HUES6 (cell line): ENCODE measurements at regions not wholly inside any gene's neighbourhood (a gene's known extent, or its start where the extent isn't known, plus 50 kb on each side); places are given as distances from the start of the nearest gene placed in this dataset.
"Not testable (repeated sequence)": the region's sequence is repeated elsewhere in the genome, so short reads cannot be mapped to it uniquely, and the experiment has no call there.

Experiments
- H3K27ac ChIP-seq: 2 replicates; pipeline ENCODE4 v1.7.0; 2013; ENCODE audit warnings: low read depth, mild to moderate bottlenecking, low read length, inconsistent platforms
- H3K27me3 ChIP-seq: 2 replicates; pipeline ENCODE4 v1.6.1; 2013; ENCODE audit warnings: low read length; ENCODE audit not compliant: control insufficient read depth, insufficient read depth
- H3K36me3 ChIP-seq: 2 replicates; pipeline ENCODE4 v1.6.1; 2013; ENCODE audit warnings: low read length; ENCODE audit not compliant: control insufficient read depth, insufficient read depth
- H3K4me1 ChIP-seq: 2 replicates; pipeline ENCODE4 v1.6.1; 2013; ENCODE audit warnings: low read length; ENCODE audit not compliant: control insufficient read depth, insufficient read depth
- H3K4me3 ChIP-seq: 2 replicates; pipeline ENCODE4 v1.5.1; 2013; ENCODE audit warnings: low read depth, low read length
- H3K9ac ChIP-seq: one replicate; pipeline ENCODE4 v1.6.1; 2013; ENCODE audit warnings: mild to moderate bottlenecking, low read length
- H3K9me3 ChIP-seq: 2 replicates; pipeline ENCODE4 v1.6.1; 2013; ENCODE audit warnings: low read depth, low read length; ENCODE audit not compliant: control insufficient read depth, insufficient read depth

DNA sequence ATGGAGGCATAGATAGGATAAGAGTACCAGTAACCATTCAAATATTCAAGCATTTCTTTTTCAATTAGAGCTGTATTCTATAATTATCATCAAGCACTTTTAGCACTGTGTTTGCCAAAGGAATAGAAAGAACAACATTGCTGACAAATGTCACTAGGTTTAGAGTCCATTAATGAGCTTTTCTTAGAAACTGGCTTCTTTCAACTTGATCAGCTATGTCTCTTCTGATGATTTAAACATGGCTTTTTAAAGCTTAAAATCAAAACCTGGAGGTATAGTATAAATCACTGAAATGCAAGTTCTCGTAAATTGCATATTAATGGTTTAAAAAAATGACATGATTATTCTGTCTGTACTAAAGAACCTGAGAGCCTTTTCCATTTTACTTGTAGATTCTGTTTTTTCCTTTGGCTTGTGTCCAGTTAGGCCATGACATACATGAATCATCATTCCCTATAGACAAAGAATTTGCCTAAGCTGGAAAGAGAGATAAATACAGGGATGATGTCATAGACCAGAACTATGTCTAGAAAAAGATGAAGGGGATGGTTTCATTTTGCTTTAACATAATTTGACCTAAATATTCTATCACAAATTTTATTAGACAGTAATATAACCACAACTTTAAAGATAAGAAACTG lies 340.1 kb upstream of the CTSO start:
- Histone ChIP-seq H3K4me1 (0 out of 2 replicates have a peak, but pooled peaks cover 4% of the 10 kb centered on the region), H3K4me3 (no peak overlapping the region), H3K36me3 (no peaks in the 10 kb centered on the region), H3K9ac (no peak overlapping the region), H3K27me3 (no peaks in the 10 kb centered on the region), H3K9me3 (no peaks in the 10 kb centered on the region), H3K27ac (peak overlapping the region; percentile 27; the same call in 1 of the 2 replicates)

DNA sequence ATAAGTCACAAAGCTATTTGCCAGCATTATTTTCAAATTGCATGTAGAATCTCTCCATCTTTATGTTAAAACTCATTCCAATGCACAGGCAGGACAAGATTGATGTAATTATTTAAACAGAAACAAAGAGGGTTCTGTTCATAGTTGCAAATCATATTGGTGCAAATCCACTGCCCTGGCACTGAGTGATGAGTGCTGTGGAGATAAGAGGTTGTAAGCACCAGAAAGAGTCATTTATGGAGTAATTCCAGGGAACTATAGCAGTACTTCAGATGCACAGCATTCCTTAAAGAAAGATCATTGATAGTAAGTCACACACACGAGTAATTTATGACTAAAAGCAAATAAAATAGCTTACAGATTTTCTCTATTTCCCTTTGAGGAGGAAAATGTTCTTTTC lies 337.7 kb upstream of the CTSO start:
- Histone ChIP-seq H3K27me3 (no peaks in the 10 kb centered on the region), H3K9ac (no peak overlapping the region), H3K27ac (no peak overlapping the region), H3K9me3 (no peaks in the 10 kb centered on the region), H3K36me3 (no peaks in the 10 kb centered on the region), H3K4me1 (no peaks in the 10 kb centered on the region), H3K4me3 (no peak overlapping the region)

DNA sequence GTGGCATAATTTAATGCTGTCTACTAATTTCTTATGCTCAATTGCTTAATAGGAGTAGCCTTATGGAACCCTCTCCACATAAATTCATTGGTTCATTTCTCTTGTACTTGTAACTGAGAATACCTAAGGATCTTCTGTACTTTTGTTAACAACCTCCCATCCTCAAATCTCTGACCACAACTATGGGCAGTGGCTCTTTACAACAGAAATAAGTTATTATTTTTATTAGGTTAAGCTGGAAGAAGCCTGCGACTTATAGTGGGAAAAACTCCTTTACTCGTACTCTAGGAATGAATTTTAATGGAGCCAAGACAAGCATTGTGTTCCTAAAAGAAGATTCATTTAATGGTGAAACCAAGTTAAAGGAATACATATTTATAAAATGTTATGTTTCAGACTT lies 337.1 kb upstream of the CTSO start:
- Histone ChIP-seq H3K4me3 (no peak overlapping the region; the same call in 1 of the 2 replicates), H3K9me3 (no peaks in the 10 kb centered on the region), H3K4me1 (no peaks in the 10 kb centered on the region), H3K36me3 (no peaks in the 10 kb centered on the region), H3K27me3 (no peaks in the 10 kb centered on the region), H3K27ac (no peak overlapping the region), H3K9ac (no peak overlapping the region)

DNA sequence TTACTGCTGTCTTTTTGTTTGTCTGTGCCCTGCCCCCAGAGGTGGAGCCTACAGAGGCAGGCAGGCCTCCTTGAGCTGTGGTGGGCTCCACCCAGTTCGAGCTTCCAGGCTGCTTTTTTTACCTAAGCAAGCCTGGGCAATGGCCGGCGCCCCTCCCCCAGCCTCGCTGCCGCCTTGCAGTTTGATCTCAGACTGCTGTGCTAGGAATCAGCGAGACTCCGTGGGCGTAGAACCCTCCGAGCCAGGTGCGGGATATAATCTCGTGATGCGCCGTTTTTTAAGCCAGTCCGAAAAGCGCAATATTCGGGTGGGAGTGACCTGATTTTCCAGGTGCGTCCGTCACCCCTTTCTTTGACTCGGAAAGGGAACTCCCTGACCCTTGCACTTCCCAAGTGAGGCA lies 336.4 kb upstream of the CTSO start:
- H3K27ac ChIP-seq, H3K4me3 ChIP-seq, H3K4me1 ChIP-seq, H3K9ac ChIP-seq, H3K9me3 ChIP-seq, H3K36me3 ChIP-seq, H3K27me3 ChIP-seq: not testable (repeated sequence)

DNA sequence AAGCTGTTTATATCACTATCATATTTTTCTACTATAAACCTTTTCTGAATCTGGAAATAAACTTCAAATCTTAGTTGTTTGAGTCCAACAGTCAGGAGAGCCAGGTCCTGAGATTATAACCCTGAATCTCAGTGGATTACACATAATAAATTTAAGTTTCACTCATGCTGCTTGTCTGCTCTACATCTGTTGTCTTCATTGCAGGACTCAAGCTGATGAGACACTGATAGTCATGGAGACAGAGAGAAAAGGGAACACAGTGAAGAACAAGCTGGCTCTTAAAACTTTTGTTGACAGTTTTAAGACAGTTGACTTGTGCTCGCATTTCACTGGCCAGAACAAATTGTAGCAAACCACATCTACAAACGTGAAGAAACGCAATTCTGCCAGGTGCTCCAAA lies 327.0 kb upstream of the CTSO start:
- no peaks in the 10 kb centered on the region for H3K4me1 ChIP-seq
- H3K9ac ChIP-seq, result no peak overlapping the region
- no peaks in the 10 kb centered on the region for H3K36me3 ChIP-seq
- no peaks in the 10 kb centered on the region for H3K27me3 ChIP-seq
- H3K27ac ChIP-seq, result no peak overlapping the region
- no peaks in the 10 kb centered on the region for H3K9me3 ChIP-seq
- H3K4me3 ChIP-seq, result no peak overlapping the region

DNA sequence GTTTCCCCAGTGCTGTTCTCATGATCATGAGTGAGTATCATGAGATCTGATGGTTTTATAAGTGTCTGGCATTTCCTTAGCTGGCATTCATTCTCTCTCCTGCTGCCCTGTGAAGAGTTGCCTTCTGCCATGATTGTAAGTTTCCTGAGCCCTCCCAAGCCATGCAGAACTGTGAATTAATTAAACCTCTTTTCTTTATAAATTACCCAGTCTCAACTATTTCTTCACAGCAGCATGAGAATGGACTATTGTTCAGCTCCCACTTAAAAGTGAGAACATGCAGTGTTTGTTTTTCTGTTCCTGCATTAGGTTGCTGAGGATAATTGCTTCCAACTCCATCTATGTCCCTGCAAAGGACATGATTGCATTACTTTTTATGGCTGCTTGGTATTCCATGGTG lies 311.7 kb upstream of the CTSO start:
- Histone ChIP-seq H3K27me3 (no peaks in the 10 kb centered on the region), H3K9me3 (no peaks in the 10 kb centered on the region), H3K36me3 (no peaks in the 10 kb centered on the region), H3K4me1 (no peaks in the 10 kb centered on the region), H3K27ac (no peak overlapping the region), H3K4me3 (no peak overlapping the region), H3K9ac (no peak overlapping the region)

DNA sequence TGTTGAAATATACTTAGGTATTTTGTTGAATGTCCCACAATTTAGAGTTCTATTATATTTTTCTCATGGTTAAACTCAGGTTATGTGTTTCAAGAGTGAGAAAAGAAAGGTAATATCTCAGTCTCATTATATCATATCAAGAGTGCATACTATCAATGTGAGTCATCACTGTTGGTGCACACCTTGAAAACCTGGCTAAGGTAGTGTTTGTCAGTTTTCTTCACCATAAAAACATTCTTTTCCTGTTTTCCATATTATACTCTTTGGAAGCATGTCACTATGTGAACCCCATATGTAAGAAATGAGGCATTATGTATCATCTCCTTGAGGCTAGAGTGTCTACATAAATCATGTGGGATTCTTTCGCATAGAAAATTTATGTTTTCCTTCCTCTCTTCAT lies 307.6 kb upstream of the CTSO start:
- Histone ChIP-seq H3K4me3 (no peak overlapping the region), H3K27ac (no peak overlapping the region), H3K9ac (no peak overlapping the region)

DNA sequence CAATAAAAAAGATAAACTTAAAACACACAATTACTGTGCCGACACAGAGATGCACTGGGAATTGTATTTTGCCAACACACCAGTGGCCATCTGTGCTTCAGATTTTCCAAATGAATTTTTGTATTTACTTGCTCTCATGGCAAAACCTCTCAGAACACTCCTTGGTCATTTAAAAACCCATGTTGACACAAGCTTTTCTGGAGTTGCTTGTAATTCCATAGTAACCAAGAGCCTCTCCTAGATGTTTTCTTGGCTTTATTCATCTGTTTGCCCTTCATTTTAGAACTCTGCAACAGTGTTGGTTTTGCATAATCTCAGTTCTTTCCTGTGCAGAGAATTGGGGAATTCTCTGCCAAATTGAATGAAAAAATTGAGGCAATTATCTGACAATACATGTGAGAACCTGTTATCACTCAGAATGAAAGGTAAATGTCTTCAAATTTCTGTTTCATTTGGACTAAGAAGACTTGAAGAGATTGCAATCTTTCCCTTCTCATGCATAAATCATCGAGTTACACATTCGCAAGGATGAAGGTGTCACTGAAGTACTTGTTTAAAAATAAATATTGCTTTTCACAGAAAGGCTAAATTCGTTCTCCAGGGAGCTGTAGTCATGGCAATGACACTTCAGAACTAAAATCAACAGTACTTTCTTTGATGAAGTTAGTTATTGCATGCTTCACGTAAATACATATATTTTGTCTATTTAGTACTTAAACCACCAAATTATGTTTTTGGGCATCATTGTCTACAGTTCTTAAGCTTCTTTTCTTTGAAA lies 301.8 kb upstream of the CTSO start:
- Histone ChIP-seq H3K27ac (no peak overlapping the region), H3K9me3 (no peaks in the 10 kb centered on the region), H3K4me1 (no peaks in the 10 kb centered on the region), H3K9ac (no peak overlapping the region), H3K27me3 (no peaks in the 10 kb centered on the region), H3K36me3 (no peaks in the 10 kb centered on the region), H3K4me3 (no peak overlapping the region)

More for the DNA sequence above, 307.6 kb upstream of the CTSO start:
- no peaks in the 10 kb centered on the region for H3K4me1 ChIP-seq
- H3K36me3 ChIP-seq, result no peaks in the 10 kb centered on the region
- no peaks in the 10 kb centered on the region for H3K27me3 ChIP-seq
- H3K9me3 ChIP-seq, result no peaks in the 10 kb centered on the region

DNA sequence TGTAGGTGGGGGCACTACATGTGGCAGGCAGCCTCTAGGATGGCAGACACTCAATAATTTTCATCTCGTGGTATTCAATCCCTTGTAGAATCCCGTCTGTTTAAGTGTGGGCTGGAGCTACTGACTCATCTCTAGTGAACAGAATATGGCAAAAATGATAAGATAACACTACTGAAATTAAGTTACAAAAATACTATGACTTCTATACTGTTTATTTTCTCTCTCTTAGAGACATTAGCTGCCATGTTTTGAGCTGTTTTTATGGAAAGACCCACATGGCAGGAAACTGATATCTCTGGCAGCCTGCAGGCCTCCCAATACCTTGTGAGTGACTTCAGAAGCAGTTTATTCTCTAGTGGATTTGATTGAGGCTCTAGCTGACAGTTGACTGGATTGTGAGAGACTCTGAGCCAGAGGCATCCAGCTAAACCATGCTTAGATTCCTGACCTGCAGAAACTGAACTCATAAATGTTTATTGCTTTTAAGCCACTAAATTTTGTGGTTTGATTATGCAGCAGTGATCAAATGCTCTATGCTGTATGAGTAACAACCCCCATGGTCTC lies 298.8 kb upstream of the CTSO start:
- Histone ChIP-seq H3K9me3 (no peaks in the 10 kb centered on the region), H3K4me3 (no peak overlapping the region), H3K27me3 (no peaks in the 10 kb centered on the region), H3K36me3 (no peaks in the 10 kb centered on the region), H3K4me1 (no peaks in the 10 kb centered on the region), H3K9ac (no peak overlapping the region), H3K27ac (no peak overlapping the region)

DNA sequence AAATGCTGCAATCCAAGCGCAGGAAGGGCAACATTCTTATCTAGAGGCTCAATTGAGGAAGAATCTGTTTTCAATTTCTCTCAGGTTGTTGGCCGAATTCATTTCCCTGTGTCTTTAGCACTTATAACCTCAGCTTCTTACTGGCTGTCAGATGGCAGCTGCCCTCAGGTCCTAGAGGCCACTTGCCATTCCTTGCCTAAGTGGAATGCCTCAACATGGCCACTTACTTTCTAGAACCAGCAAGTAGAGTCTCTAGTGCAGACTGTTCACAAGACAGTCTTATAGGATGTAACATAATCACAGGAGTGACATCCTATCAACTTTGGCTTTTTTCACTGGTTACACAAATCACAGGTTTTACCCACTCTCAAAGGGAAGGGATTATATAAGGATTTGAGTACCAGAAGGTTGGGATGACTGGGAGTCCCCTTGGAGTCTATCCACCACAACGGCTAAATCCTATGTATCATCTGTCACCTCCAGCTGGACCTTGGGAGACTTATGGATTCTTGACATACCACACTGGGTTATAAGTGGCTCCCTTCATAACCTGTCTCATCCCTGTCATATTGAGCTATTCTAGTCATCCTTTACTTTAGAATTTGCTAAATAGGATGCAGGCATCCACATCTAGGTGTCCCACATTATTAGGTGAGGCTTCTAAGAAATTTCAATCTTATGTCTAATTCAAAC lies 297.9 kb upstream of the CTSO start:
- Histone ChIP-seq H3K4me3 (no peak overlapping the region), H3K9me3 (no peaks in the 10 kb centered on the region), H3K9ac (no peak overlapping the region), H3K27ac (no peak overlapping the region), H3K27me3 (no peaks in the 10 kb centered on the region), H3K36me3 (no peaks in the 10 kb centered on the region), H3K4me1 (no peaks in the 10 kb centered on the region)

DNA sequence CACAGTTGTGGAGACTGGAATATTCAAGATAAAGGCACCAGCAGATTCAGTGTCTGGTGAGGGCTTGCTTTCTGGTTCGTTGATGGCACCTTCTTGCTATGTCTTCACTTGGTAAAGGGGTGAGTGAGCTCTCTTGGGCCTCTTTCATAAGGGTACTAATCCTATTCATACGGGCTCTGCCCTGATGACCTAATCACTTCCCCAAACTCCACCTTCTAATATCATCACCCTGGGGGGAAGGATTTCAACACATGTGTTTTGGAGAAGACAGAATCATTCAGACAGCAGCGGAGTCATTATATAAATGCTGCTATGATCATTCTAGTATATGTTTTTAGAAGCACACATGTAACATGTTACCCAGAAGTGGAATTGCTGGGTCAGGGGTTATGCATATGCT lies 295.3 kb upstream of the CTSO start:
- Histone ChIP-seq H3K27ac (no peak overlapping the region), H3K27me3 (no peaks in the 10 kb centered on the region), H3K4me3 (no peak overlapping the region), H3K9me3 (no peaks in the 10 kb centered on the region), H3K36me3 (no peaks in the 10 kb centered on the region), H3K4me1 (no peaks in the 10 kb centered on the region), H3K9ac (no peak overlapping the region)
